GM12865 (cell line): ENCODE measurements at regions not wholly inside any gene's neighbourhood (a gene's known extent, or its start where the extent isn't known, plus 50 kb on each side); places are given as distances from the start of the nearest gene placed in this dataset.

Experiments used
- DNase-seq: peaks from one replicate; pipeline ENCODE4 v3.0.0; 2010; ENCODE audit warnings: low read depth
- H3K4me3 ChIP-seq: 2 replicates; pipeline ENCODE4 v1.5.1; 2011; ENCODE audit warnings: mild to moderate bottlenecking, low read depth, low read length, control low read depth
- CTCF ChIP-seq: IDR thresholded peaks from 2 replicates; pipeline ENCODE4 v1.5.1; 2011; ENCODE audit warnings: low read length, control low read depth, low read depth, inconsistent platforms; ENCODE audit not compliant: insufficient read depth; ENCODE audit errors: missing control alignments

- no peak for DNase-seq
- no peak overlapping the region for H3K4me3 ChIP-seq
- no peak for TF ChIP-seq CTCF
Measured at GRCh38 chr1:8213136-8213535, 104.8 kb upstream of the SLC45A1 start.

- TF ChIP-seq CTCF = no peak
- DNase-seq = no peak
- no peak overlapping the region for H3K4me3 ChIP-seq
Measured at GRCh38 chr1:8212580-8213031, 105.3 kb upstream of the SLC45A1 start.

GRCh38 chr1:8211883-8212579 is 105.9 kb upstream of the SLC45A1 start:
- no peak for TF ChIP-seq CTCF
- DNase-seq = no peak
- H3K4me3 ChIP-seq = no peak overlapping the region

- no peak for DNase-seq
- H3K4me3 ChIP-seq = no peak overlapping the region
- TF ChIP-seq CTCF = no peak
Measured at GRCh38 chr1:8211251-8211882, 106.5 kb upstream of the SLC45A1 start.

- H3K4me3 ChIP-seq = no peak overlapping the region
- DNase-seq = no peak
- TF ChIP-seq CTCF = no peak
Measured at GRCh38 chr1:8207202-8207601, 110.7 kb upstream of the SLC45A1 start.

- no peak overlapping the region for H3K4me3 ChIP-seq
- TF ChIP-seq CTCF = no peak
- no peak for DNase-seq
Measured at GRCh38 chr1:8206391-8206790, 111.5 kb upstream of the SLC45A1 start.
